HEK293T (cell line): ENCODE measurements at regions not wholly inside any gene's neighbourhood (a gene's known extent, or its start where the extent isn't known, plus 50 kb on each side); places are given as distances from the start of the nearest gene placed in this dataset.

ENCODE experiments used
- CTCF ChIA-PET: fragments of 350-600 bp; formaldehyde crosslinking; extraction: SDS; loops from one replicate; lab custom pipeline; 2021; ENCODE audit warnings: antibody characterized with exemption, inconsistent platforms; lab: Yijun Ruan, JAX
- POLR2A ChIA-PET: fragments of 350-600 bp; formaldehyde crosslinking; extraction: SDS; loops from one replicate; lab custom pipeline; 2020; ENCODE audit warnings: antibody characterized with exemption, inconsistent platforms; lab: Yijun Ruan, JAX
- DNase-seq: peaks from one replicate; pipeline ENCODE4 v3.0.0; 2012; ENCODE audit warnings: mixed read lengths; ENCODE audit errors: extremely low spot score
- ARNT ChIP-seq: fragments of 450-650 bp; IDR thresholded peaks from 2 replicates; pipeline ENCODE4 v1.6.1; 2017; ENCODE audit warnings: mild to moderate bottlenecking
- BHLHE40 ChIP-seq: fragments of 450-650 bp; IDR thresholded peaks from 2 replicates; pipeline ENCODE4 v1.6.1; 2016; ENCODE audit warnings: mild to moderate bottlenecking, moderate library complexity, borderline replicate concordance
- CTBP1 ChIP-seq: fragments of 450-650 bp; IDR thresholded peaks from 2 replicates; pipeline ENCODE4 v1.6.1; 2016; ENCODE audit warnings: borderline replicate concordance
- ELF4 ChIP-seq: fragments of 450-650 bp; IDR thresholded peaks from 2 replicates; pipeline ENCODE4 v1.6.1; 2017; ENCODE audit warnings: antibody characterized with exemption
- FOXA1 ChIP-seq: fragments of 450-650 bp; IDR thresholded peaks from 2 replicates; pipeline ENCODE4 v1.6.1; 2016; ENCODE audit warnings: mild to moderate bottlenecking
- FOXK2 ChIP-seq: fragments of 450-650 bp; IDR thresholded peaks from 2 replicates; pipeline ENCODE4 v1.6.1; 2016; ENCODE audit warnings: mild to moderate bottlenecking
- FOXM1 ChIP-seq: fragments of 450-650 bp; IDR thresholded peaks from 2 replicates; pipeline ENCODE4 v1.6.1; 2017; ENCODE audit warnings: mild to moderate bottlenecking, borderline replicate concordance
- HDGF ChIP-seq: fragments of 450-650 bp; IDR thresholded peaks from 2 replicates; pipeline ENCODE4 v1.6.1; 2017; ENCODE audit warnings: antibody characterized with exemption, borderline replicate concordance
- L3MBTL2 ChIP-seq: fragments of 450-650 bp; conservative IDR thresholded peaks from 2 replicates; pipeline ENCODE4 v1.6.1; 2016; ENCODE audit warnings: mild to moderate bottlenecking
- LEF1 ChIP-seq: fragments of 450-650 bp; IDR thresholded peaks from 2 replicates; pipeline ENCODE4 v1.6.1; 2017; ENCODE audit warnings: mild to moderate bottlenecking, borderline replicate concordance
- NFRKB ChIP-seq: fragments of 450-650 bp; IDR thresholded peaks from 2 replicates; pipeline ENCODE4 v1.6.1; 2016; ENCODE audit warnings: mild to moderate bottlenecking, moderate library complexity
- SP1 ChIP-seq: fragments of 450-650 bp; IDR thresholded peaks from 2 replicates; pipeline ENCODE4 v1.6.1; 2017
- SUZ12 ChIP-seq: fragments of 450-650 bp; IDR thresholded peaks from 2 replicates; pipeline ENCODE4 v1.6.1; 2016; ENCODE audit warnings: mild to moderate bottlenecking
- TARDBP ChIP-seq: fragments of 450-650 bp; IDR thresholded peaks from 2 replicates; pipeline ENCODE4 v1.6.1; 2016
- ZNF384 ChIP-seq: fragments of 450-650 bp; IDR thresholded peaks from 2 replicates; pipeline ENCODE4 v1.6.1; 2016
- TF ChIP-seq, protein P1 (sequence below): fragments of 450-650 bp; IDR thresholded peaks from 2 replicates; pipeline ENCODE4 v1.6.1; 2016

- CTCF ChIA-PET: no interaction called here
- POLR2A ChIA-PET: no interaction called here
- no peak for DNase-seq
- no peak for TF ChIP-seq ARNT
- TF ChIP-seq CTBP1: no peak
- TF ChIP-seq FOXA1: no peak
- TF ChIP-seq, protein P1, sequence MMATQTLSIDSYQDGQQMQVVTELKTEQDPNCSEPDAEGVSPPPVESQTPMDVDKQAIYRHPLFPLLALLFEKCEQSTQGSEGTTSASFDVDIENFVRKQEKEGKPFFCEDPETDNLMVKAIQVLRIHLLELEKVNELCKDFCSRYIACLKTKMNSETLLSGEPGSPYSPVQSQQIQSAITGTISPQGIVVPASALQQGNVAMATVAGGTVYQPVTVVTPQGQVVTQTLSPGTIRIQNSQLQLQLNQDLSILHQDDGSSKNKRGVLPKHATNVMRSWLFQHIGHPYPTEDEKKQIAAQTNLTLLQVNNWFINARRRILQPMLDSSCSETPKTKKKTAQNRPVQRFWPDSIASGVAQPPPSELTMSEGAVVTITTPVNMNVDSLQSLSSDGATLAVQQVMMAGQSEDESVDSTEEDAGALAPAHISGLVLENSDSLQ: no peak
- no peak for TF ChIP-seq TARDBP
- no peak for TF ChIP-seq BHLHE40
- no peak for TF ChIP-seq SUZ12
- TF ChIP-seq HDGF: no peak
- TF ChIP-seq NFRKB: no peak
- TF ChIP-seq L3MBTL2: no peak
- TF ChIP-seq LEF1: no peak
- TF ChIP-seq ZNF384: no peak
- no peak for TF ChIP-seq FOXM1
- TF ChIP-seq ELF4: no peak
- no peak for TF ChIP-seq SP1
- TF ChIP-seq FOXK2: no peak
Observed at GRCh38 chr21:15425049-15425448, 304.7 kb upstream of the USP25 start.

GRCh38 chr21:15430023-15430422 lies 299.8 kb upstream of the USP25 start:
- ChIA-PET POLR2A (no interaction called here), CTCF (no interaction called here)
- TF ChIP-seq LEF1 (no peak), NFRKB (no peak), SP1 (no peak), CTBP1 (no peak), ZNF384 (no peak), FOXM1 (no peak), HDGF (no peak), FOXA1 (no peak), SUZ12 (no peak), L3MBTL2 (no peak), BHLHE40 (no peak), ARNT (no peak), TARDBP (no peak), ELF4 (no peak), FOXK2 (no peak)
- TF ChIP-seq, protein P1: no peak
- no peak for DNase-seq

- ChIA-PET CTCF (interaction anchor here (0.6 kb wide), 1 partner anchor 382 kb away, joined by 3 read pairs; no protein-coding TSS in a partner anchor), POLR2A (no interaction called here)
- no peak for TF ChIP-seq L3MBTL2
- no peak for TF ChIP-seq LEF1
- no peak for TF ChIP-seq ARNT
- TF ChIP-seq BHLHE40: no peak
- no peak for TF ChIP-seq ELF4
- TF ChIP-seq NFRKB: no peak
- TF ChIP-seq HDGF: no peak
- no peak for TF ChIP-seq TARDBP
- no peak for TF ChIP-seq ZNF384
- TF ChIP-seq CTBP1: no peak
- TF ChIP-seq FOXA1: no peak
- no peak for TF ChIP-seq FOXM1
- no peak for TF ChIP-seq FOXK2
- TF ChIP-seq SUZ12: no peak
- TF ChIP-seq, protein P1: no peak
- TF ChIP-seq SP1: no peak
- DNase-seq: no peak
Observed at GRCh38 chr21:15430577-15430976, 299.2 kb upstream of the USP25 start.

- POLR2A ChIA-PET: no interaction called here
- CTCF ChIA-PET: interaction anchor here (0.6 to 0.7 kb wide), 2 partner anchors 382 to 434 kb away, joined by 3 read pairs; no protein-coding TSS in a partner anchor
- no peak for DNase-seq
- TF ChIP-seq FOXA1 (no peak), LEF1 (no peak), FOXK2 (no peak), SP1 (no peak), TARDBP (no peak), FOXM1 (no peak), NFRKB (no peak), ARNT (no peak), CTBP1 (no peak), ZNF384 (no peak), BHLHE40 (no peak), ELF4 (no peak), SUZ12 (no peak), HDGF (no peak), L3MBTL2 (no peak)
- TF ChIP-seq, protein P1: no peak
Observed at GRCh38 chr21:15431053-15431452, 298.7 kb upstream of the USP25 start.

DNA sequence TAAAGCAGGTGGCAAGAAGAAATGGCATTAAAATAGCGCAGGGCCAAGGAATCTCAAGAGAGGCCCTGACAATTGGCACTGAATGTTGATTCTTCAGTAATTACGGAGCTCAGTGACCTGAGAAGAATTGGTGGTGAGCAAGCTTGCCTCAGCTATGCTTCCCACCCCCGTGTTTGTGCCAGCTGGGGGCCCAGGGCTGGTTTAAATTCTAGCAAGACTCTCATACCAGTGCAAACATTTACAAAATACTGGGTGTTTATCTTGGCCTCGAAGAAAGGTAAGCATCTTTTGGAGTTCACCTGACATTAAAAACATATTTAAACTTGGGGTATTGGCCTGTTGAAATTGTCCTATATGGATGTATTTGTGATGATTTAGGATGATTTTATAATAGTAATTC lies 296.7 kb upstream of the USP25 start:
- DNase-seq: no peak
- CTCF ChIA-PET: interaction anchor here (0.6 kb wide), 1 partner anchor 642 kb away, joined by 3 read pairs; no protein-coding TSS in a partner anchor
- POLR2A ChIA-PET: no interaction called here
- TF ChIP-seq SUZ12 (no peak), SP1 (no peak), HDGF (no peak), FOXA1 (no peak), FOXK2 (no peak), L3MBTL2 (no peak), BHLHE40 (no peak), ARNT (no peak)
- TF ChIP-seq, protein P1: no peak
